LNCaP clone FGC (cell line): ENCODE measurements at regions not wholly inside any gene's neighbourhood (a gene's known extent, or its start where the extent isn't known, plus 50 kb on each side); places are given as distances from the start of the nearest gene placed in this dataset.

Source experiments
- DNase-seq: peaks from one replicate; pipeline ENCODE4 v3.0.0-alpha.2; 2011; ENCODE audit warnings: low read depth
- H3K4me3 ChIP-seq: 2 replicates; pipeline ENCODE4 v1.5.1; 2011; ENCODE audit warnings: mild to moderate bottlenecking, low read depth, low read length, control low read depth
- CTCF ChIP-seq: IDR thresholded peaks from 2 replicates; pipeline ENCODE4 v1.5.1; 2012; ENCODE audit warnings: mild to moderate bottlenecking; ENCODE audit not compliant: control insufficient read depth, insufficient read depth; ENCODE audit errors: extremely low read depth

DNA sequence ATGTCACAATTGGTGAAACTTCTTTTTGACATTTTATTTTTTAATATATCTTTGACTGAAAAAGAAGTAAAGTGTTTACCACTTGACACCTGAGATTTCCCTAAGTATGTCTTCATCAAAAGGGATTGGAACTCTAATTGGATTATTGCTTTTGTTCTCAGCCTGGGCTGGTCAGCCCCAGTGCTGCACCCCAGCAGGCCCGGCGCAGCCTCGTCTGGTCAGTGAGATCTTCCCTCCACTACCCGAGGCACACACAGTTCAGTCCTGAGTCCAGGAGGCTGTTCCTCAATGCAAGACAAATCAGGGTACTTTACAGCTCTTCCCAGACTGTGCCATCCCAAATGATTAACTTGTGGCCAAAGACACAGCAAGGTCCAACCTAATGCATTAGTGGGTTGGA is 146.9 kb upstream of the SEMA6D start:
- TF ChIP-seq CTCF: no peak
- DNase-seq: no peak
- H3K4me3 ChIP-seq: no peak overlapping the region

DNA sequence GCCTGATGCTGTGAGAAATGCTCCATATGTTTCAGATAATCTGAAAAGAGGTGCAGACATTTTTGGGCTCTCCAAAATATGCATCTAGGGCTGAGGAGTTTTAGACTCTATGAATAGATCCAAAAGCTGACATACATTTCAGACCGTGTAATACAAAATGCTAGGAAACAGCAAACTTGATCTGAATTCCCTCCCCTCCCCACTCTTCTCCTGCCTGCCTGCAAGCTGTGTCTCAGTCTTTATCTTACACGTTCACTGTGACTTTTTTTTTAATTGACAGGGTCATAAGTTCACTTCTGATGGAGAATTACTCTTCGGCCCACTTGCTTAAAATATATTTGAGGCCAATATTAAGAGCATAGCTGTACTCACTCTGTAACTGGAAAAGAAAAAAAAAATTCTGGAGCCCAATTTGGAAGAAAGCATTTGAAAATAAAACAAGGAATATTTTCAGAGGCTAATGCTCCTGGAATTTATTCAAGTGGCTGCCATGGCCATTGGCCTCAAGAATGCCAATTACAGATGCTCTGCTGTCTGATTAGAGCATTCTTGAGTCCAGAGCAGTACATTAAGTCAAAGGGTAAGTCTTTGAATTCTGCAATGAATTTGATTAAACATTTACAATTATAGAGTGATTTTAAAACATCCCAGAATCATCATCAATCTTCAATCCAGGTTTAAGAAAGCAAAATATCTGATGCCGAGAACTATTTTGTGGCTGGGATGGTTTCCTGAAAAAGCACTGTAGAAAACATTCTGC is 146.2 kb upstream of the SEMA6D start:
- no peak overlapping the region for H3K4me3 ChIP-seq
- no peak for DNase-seq
- no peak for TF ChIP-seq CTCF

DNA sequence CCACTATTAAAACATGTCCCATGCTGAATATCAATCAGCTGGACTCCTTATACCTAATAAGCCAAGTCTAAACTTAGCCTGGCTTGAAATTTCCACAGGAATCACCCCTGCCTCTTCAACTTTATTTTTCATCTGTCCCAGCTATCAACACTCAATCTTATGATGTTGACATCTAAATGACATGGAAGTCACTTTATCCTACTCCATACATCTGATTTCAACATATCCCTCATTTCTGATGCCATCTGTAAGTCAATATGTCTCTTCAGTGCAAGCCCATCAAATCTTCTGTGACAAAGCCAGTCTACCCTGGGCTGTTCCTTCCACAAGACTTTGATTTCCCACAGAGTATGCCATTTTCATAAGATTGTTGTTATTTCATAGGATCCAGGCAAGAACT is 143.6 kb upstream of the SEMA6D start:
- no peak for DNase-seq
- H3K4me3 ChIP-seq: no peak overlapping the region
- TF ChIP-seq CTCF: no peak

DNA sequence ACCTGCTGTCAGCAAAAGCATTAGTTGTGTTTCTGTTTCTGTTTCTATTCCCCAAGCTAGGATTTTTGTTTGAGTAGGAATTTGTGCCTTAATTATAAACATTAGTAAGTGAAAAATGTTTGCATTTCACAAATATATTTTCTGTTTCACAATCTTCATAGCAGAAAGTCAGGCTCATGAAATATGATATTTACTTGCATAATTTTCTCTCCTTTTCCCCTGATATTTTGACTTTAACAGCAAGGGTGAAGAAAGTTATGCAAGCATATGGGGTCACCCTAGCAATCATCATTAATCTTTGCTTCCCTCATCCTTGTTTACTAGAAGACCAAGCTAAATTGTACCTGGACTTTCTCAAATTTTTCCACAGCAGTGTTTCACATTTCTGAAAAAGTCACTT is 140.3 kb upstream of the SEMA6D start:
- TF ChIP-seq CTCF: no peak
- DNase-seq: no peak
- H3K4me3 ChIP-seq: no peak overlapping the region

- no peak for TF ChIP-seq CTCF
- DNase-seq: no peak
These were observed 139.8 kb upstream of the SEMA6D start for GRCh38 chr15:47577461-47577860.

GRCh38 chr15:47582233-47582632 is 135.1 kb upstream of the SEMA6D start:
- TF ChIP-seq CTCF: no peak
- no peak overlapping the region for H3K4me3 ChIP-seq
- no peak for DNase-seq

More at GRCh38 chr15:47577461-47577860, 139.8 kb upstream of the SEMA6D start:
- no peak overlapping the region for H3K4me3 ChIP-seq

- H3K4me3 ChIP-seq: no peak overlapping the region
- no peak for DNase-seq
- TF ChIP-seq CTCF: no peak
These were observed 133.0 kb upstream of the SEMA6D start for GRCh38 chr15:47584316-47584715.
